Spleen (tissue), 11 donors: ENCODE measurements at regions not wholly inside any gene's neighbourhood (a gene's known extent, or its start where the extent isn't known, plus 50 kb on each side); places are given as distances from the start of the nearest gene placed in this dataset.

ENCODE experiments used
- DNase-seq: peaks from one replicate; pipeline ENCODE4 v3.0.0-alpha.2; 2020
- H3K27ac ChIP-seq, 8 donors: fragments of 200-600 bp; sonication (generic) in 7 of 8; 1 replicate in 4 of 8; 2 replicates in 4 of 8; pipeline versions ENCODE4 v1.5.0 to v1.8.0; 2016 to 2021; ENCODE audit warnings: inconsistent platforms in 4 of 8, mild to moderate bottlenecking in 4 of 8, moderate library complexity in 1 of 8
- H3K27me3 ChIP-seq, 7 donors: fragments of 200-600 bp; sonication (generic) in 6 of 7; replicated peaks in 1 of 7; 1 replicate in 4 of 7; 2 replicates in 3 of 7; pipeline versions ENCODE4 v1.5.0 to v1.8.0; 2016 to 2021; ENCODE audit warnings: inconsistent platforms in 3 of 7, mild to moderate bottlenecking in 1 of 7
- H3K36me3 ChIP-seq, 6 donors: fragments of 200-600 bp; sonication (generic) in 5 of 6; 1 replicate in 4 of 6; 2 replicates in 2 of 6; pipeline versions ENCODE4 v1.5.0 to v1.8.0; 2016 to 2021; ENCODE audit warnings: inconsistent platforms in 2 of 6
- H3K4me1 ChIP-seq, 6 donors: fragments of 200-600 bp; sonication (generic) in 5 of 6; 1 replicate in 3 of 6; 2 replicates in 3 of 6; pipeline versions ENCODE4 v1.5.0 to v1.8.0; 2016 to 2021; ENCODE audit warnings: inconsistent platforms in 3 of 6
- H3K4me3 ChIP-seq, 8 donors: fragments of 200-600 bp; sonication (generic) in 7 of 8; 1 replicate in 4 of 8; 2 replicates in 4 of 8; pipeline versions ENCODE4 v1.5.0 to v1.8.0; 2016 to 2021; ENCODE audit warnings: inconsistent platforms in 4 of 8, mild to moderate bottlenecking in 4 of 8, moderate library complexity in 2 of 8
- H3K9me3 ChIP-seq, 8 donors: fragments of 200-600 bp; sonication (generic) in 7 of 8; 1 replicate in 4 of 8; 2 replicates in 4 of 8; pipeline versions ENCODE4 v1.5.0 to v1.8.0; 2016 to 2021; ENCODE audit warnings: inconsistent platforms in 4 of 8
- POLR2A ChIP-seq, 3 donors: fragments of 450-650 bp; IDR thresholded peaks; one replicate each; pipeline ENCODE4 v1.5.1; 2017; ENCODE audit warnings: antibody characterized with exemption in 3 of 3, mild to moderate bottlenecking in 1 of 3
- POLR2AphosphoS5 ChIP-seq, 3 donors: sonication (generic); formaldehyde crosslinking; IDR thresholded peaks; one replicate each; pipeline ENCODE4 v1.5.1; 2017; ENCODE audit warnings: antibody characterized with exemption in 3 of 3
- WGBS, 5 donors: extraction: QIAGEN DNeasy Blood & Tissue Kit in 3 of 5; methylation state at CpG; one replicate each; pipeline versions ENCODE4 v1.1.5 to v1.1.7; 2013 to 2018; 5-methylcytosine and 5-hydroxymethylcytosine counted together
- intact Hi-C: fragments of 100-400 bp; cut with DNase I; formaldehyde crosslinking; loops from one replicate; pipeline ENCODE4 v1.15.0; 2023; ENCODE audit warnings: low total_unique reads
- TF ChIP-seq, protein P1 (sequence below), 11 experiments: fragments of 200-600 bp in 7 of 11; fragments of 450-650 bp in 4 of 11; sonication (generic) in 4 of 11; IDR thresholded peaks in 8 of 11; conservative IDR thresholded peaks in 3 of 11; 1 replicate in 7 of 11; 2 replicates in 4 of 11; pipeline versions ENCODE4 v1.4.0 to v1.8.0; 2016 to 2021; ENCODE audit warnings: antibody characterized with exemption in 11 of 11, inconsistent platforms in 4 of 11, mild to moderate bottlenecking in 1 of 11
- donor health status: healthy with polysubstance abuse.
- donor health status: DM: no; HTN: no; CAD: no; lungs with moderate emphysema.
- donor health status: DM: no; HTN: no; CAD: no.
- donor health status: Bipolar disorder and iron deficiency.
- donor health status: healthy.
- donor health status: DM: no; HTN: no; CAD: no.
- donor health status: DM: yes; HTN: yes; CAD: no.

GRCh38 chr3:106575029-106575428, 706.2 kb upstream of the CBLB start:
- intact Hi-C loops = no loop called here
- TF ChIP-seq, protein P1, sequence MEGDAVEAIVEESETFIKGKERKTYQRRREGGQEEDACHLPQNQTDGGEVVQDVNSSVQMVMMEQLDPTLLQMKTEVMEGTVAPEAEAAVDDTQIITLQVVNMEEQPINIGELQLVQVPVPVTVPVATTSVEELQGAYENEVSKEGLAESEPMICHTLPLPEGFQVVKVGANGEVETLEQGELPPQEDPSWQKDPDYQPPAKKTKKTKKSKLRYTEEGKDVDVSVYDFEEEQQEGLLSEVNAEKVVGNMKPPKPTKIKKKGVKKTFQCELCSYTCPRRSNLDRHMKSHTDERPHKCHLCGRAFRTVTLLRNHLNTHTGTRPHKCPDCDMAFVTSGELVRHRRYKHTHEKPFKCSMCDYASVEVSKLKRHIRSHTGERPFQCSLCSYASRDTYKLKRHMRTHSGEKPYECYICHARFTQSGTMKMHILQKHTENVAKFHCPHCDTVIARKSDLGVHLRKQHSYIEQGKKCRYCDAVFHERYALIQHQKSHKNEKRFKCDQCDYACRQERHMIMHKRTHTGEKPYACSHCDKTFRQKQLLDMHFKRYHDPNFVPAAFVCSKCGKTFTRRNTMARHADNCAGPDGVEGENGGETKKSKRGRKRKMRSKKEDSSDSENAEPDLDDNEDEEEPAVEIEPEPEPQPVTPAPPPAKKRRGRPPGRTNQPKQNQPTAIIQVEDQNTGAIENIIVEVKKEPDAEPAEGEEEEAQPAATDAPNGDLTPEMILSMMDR (IDR thresholded peaks at IDR 0.05 in 8 of 11, conservative IDR thresholded peaks at IDR 0.05 in 3 of 11) = no peak
- TF ChIP-seq POLR2AphosphoS5 (IDR thresholded peaks at IDR 0.05) (no peak), POLR2A (IDR thresholded peaks at IDR 0.05) (no peak)
- WGBS, 5 donors = 79 to 88% (median 82%) methylated on average over 1 of the region's 1 CpG
- Histone ChIP-seq H3K4me1 (no peaks in the 10 kb centered on the region), H3K27me3 (no peaks in the 10 kb centered on the region), H3K4me3 (no peak overlapping the region), H3K9me3 (no peaks in the 10 kb centered on the region), H3K36me3 (no peaks in the 10 kb centered on the region), H3K27ac (no peak overlapping the region)
- no peak for DNase-seq

DNA sequence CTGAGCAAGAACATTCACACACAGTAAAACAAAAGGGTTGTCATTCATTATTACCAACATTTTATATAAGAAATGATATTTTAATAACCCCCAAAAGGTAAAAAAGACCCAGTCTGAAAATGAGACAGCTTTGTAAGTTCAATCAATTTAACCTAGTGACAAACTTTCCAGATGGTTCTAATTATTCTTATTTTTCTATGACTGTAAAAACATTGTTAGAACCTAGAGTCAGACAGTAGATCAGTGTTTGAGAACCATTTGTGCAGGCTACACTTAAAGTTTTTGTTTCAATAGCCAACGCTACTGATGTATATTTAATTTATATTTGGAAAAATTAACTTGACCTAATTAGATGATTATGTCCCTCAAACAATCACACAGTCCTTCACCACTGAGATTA, 708.4 kb upstream of the CBLB start:
- H3K36me3 ChIP-seq = no peaks in the 10 kb centered on the region
- whole genome bisulfite sequencing, 5 donors = 75 to 88% (median 83%) methylated on average over 1 of the region's 1 CpG
- H3K27ac ChIP-seq = no peak overlapping the region
- intact Hi-C loops = no loop called here
- TF ChIP-seq POLR2A (IDR thresholded peaks at IDR 0.05) (no peak), POLR2AphosphoS5 (IDR thresholded peaks at IDR 0.05) (no peak)
- TF ChIP-seq, protein P1 (IDR thresholded peaks at IDR 0.05 in 8 of 11, conservative IDR thresholded peaks at IDR 0.05 in 3 of 11) = no peak
- no peaks in the 10 kb centered on the region for H3K27me3 ChIP-seq
- DNase-seq = no peak
- H3K4me1 ChIP-seq = no peaks in the 10 kb centered on the region
- no peaks in the 10 kb centered on the region for H3K9me3 ChIP-seq
- no peak overlapping the region for H3K4me3 ChIP-seq

- DNase-seq = no peak
- no peak overlapping the region for H3K27ac ChIP-seq
- H3K4me3 ChIP-seq = no peak overlapping the region
- TF ChIP-seq POLR2A (IDR thresholded peaks at IDR 0.05) = no peak
- no peak for TF ChIP-seq POLR2AphosphoS5 (IDR thresholded peaks at IDR 0.05)
- TF ChIP-seq, protein P1 (IDR thresholded peaks at IDR 0.05 in 8 of 11, conservative IDR thresholded peaks at IDR 0.05 in 3 of 11) = no peak
- no peaks in the 10 kb centered on the region for H3K4me1 ChIP-seq
- H3K36me3 ChIP-seq = no peaks in the 10 kb centered on the region
- WGBS, 5 donors = 24 to 97% (median 88%) methylated on average over 1 of the region's 1 CpG
- intact Hi-C loops = no loop called here
- no peaks in the 10 kb centered on the region for H3K27me3 ChIP-seq
- no peaks in the 10 kb centered on the region for H3K9me3 ChIP-seq
These were observed 710.1 kb upstream of the CBLB start for GRCh38 chr3:106578911-106579310.

- H3K27me3 ChIP-seq = no peaks in the 10 kb centered on the region
- no peaks in the 10 kb centered on the region for H3K9me3 ChIP-seq
- 77 to 87% (median 82%) methylated on average over 3 of the region's 3 CpGs for WGBS, 5 donors
- intact Hi-C loops = no loop called here
- no peak for DNase-seq
- H3K27ac ChIP-seq = no peak overlapping the region
- H3K4me3 ChIP-seq = no peak overlapping the region
- no peaks in the 10 kb centered on the region for H3K36me3 ChIP-seq
- no peaks in the 10 kb centered on the region for H3K4me1 ChIP-seq
- no peak for TF ChIP-seq POLR2A (IDR thresholded peaks at IDR 0.05)
These were observed 713.3 kb upstream of the CBLB start for GRCh38 chr3:106582151-106582550.

GRCh38 chr3:106587551-106587950, 718.7 kb upstream of the CBLB start:
- Histone ChIP-seq H3K36me3 (no peaks in the 10 kb centered on the region), H3K9me3 (no peaks in the 10 kb centered on the region), H3K27ac (no peak overlapping the region), H3K4me3 (no peak overlapping the region), H3K4me1 (no peaks in the 10 kb centered on the region), H3K27me3 (no peaks in the 10 kb centered on the region)
- intact Hi-C loops = no loop called here
- TF ChIP-seq, protein P1 (IDR thresholded peaks at IDR 0.05 in 8 of 11, conservative IDR thresholded peaks at IDR 0.05 in 3 of 11) = no peak
- no peak for TF ChIP-seq POLR2A (IDR thresholded peaks at IDR 0.05)
- no peak for TF ChIP-seq POLR2AphosphoS5 (IDR thresholded peaks at IDR 0.05)
- DNase-seq = no peak
- 84 to 93% (median 86%) methylated on average over 6 of the region's 6 CpGs for WGBS, 5 donors
